ENCODE measurements at regions not wholly inside any gene's neighbourhood (a gene's known extent, or its start where the extent isn't known, plus 50 kb on each side); places are given as distances from the start of the nearest gene placed in this dataset.

DNA sequence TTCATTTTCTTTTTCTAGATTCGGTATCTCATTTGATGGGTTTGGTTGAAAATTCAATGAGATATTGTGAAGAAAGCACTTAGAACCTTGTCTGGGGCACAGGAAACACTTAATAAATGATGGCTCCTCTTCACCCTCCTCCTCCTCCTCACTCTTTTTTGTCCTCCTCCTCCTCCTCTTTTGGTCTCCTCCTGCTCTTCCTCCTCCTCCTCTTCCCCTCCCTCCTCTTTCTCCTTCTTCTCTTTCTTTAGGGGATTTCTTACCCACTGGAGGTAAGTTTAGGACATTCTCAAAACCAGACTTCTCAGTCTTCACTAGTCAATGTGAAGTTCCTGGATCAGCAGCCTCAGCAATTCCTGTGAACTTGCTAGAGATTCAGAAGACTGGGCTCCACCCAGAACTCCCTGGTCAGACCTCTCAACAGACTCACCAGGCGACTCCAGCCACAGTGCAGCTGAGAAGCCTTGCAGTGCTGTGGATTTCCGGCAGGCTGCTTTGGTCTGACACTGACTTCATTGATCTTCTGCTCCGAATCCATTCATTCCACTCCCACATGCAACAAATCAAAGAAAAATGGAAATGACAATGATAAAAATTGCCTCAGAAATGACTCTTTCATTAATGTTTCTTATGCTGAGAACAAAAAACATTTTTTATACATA, 368.6 kb upstream of the B3GAT1 start:
- TF ChIP-seq, protein P1, sequence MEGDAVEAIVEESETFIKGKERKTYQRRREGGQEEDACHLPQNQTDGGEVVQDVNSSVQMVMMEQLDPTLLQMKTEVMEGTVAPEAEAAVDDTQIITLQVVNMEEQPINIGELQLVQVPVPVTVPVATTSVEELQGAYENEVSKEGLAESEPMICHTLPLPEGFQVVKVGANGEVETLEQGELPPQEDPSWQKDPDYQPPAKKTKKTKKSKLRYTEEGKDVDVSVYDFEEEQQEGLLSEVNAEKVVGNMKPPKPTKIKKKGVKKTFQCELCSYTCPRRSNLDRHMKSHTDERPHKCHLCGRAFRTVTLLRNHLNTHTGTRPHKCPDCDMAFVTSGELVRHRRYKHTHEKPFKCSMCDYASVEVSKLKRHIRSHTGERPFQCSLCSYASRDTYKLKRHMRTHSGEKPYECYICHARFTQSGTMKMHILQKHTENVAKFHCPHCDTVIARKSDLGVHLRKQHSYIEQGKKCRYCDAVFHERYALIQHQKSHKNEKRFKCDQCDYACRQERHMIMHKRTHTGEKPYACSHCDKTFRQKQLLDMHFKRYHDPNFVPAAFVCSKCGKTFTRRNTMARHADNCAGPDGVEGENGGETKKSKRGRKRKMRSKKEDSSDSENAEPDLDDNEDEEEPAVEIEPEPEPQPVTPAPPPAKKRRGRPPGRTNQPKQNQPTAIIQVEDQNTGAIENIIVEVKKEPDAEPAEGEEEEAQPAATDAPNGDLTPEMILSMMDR (IDR thresholded peaks at IDR 0.05; ENCODE audit: control insufficient read depth, insufficient read depth, low read depth, low read length, missing control alignments) = no peak
- DNase-seq (ENCODE audit: low read depth) = no peak
- no peak overlapping the region for H3K4me3 ChIP-seq (ENCODE audit: control insufficient read depth, low read depth, low read length)

DNA sequence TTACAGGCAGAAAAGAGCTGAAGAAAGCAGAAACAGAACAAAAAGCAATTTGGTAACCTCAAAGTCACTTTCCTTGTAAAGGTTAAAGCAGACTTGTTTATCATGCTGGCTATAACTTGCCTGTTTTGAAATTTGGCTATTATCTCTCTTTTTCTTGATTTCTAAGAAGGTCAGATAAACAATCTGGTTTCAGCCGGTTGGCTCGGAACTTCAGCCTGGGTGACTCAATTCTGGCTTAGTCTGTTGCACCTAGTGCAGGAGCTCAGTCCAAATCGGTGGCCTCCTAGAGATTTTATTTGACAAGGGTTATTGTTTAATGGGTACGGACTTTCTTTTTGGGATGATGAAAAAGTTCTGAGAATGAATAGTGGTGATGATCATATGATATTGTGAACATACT, 367.1 kb upstream of the B3GAT1 start:
- no peak overlapping the region for H3K4me3 ChIP-seq (ENCODE audit: control insufficient read depth, low read depth, low read length)
- TF ChIP-seq, protein P1 (IDR thresholded peaks at IDR 0.05; ENCODE audit: control insufficient read depth, insufficient read depth, low read depth, low read length, missing control alignments) = no peak
- DNase-seq (ENCODE audit: low read depth) = no peak

DNA sequence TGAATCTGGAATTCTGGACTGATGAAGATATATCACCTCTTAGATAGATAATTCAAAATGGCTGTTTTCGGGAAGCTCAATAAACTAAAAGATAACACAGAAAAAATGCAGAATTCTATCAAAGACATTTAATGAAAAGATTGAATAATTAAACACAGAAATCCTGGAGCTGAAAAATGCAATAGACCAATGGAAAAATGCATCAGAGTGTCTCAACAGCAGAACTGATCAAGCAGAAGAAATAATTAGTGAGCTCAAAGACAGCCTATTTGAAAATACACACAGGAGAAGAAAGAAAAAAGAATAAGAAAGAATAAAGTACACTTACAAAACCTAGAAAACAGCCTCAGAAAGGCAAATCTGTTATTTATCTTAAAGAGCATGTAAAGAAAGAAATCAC, 356.4 kb upstream of the B3GAT1 start:
- no peak for DNase-seq (ENCODE audit: low read depth)
- TF ChIP-seq, protein P1 (IDR thresholded peaks at IDR 0.05; ENCODE audit: control insufficient read depth, insufficient read depth, low read depth, low read length, missing control alignments) = no peak
- no peak overlapping the region for H3K4me3 ChIP-seq (ENCODE audit: control insufficient read depth, low read depth, low read length)

DNA sequence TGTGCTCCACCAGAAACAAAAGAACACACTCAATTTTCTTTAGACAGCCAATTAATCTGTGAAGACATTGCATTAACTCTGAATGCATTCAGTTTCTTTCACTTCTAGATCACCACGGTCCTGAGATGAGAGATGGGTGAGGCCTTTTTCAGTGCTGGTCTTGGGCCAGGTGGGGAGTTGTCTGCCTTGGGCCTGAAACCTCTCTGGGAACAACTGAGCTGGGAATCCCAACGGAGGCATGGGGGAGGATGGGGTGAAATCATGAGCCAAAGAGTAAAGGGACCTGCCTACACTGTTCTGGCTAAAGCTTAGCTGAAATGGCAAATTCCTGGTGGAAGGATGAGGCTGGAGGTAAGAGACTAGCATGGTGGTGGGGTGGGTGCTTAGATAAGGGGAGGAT, 353.5 kb upstream of the B3GAT1 start:
- no peak overlapping the region for H3K4me3 ChIP-seq (ENCODE audit: control insufficient read depth, low read depth, low read length)
- no peak for DNase-seq (ENCODE audit: low read depth)
- TF ChIP-seq, protein P1 (IDR thresholded peaks at IDR 0.05; ENCODE audit: control insufficient read depth, insufficient read depth, low read depth, low read length, missing control alignments) = no peak

DNA sequence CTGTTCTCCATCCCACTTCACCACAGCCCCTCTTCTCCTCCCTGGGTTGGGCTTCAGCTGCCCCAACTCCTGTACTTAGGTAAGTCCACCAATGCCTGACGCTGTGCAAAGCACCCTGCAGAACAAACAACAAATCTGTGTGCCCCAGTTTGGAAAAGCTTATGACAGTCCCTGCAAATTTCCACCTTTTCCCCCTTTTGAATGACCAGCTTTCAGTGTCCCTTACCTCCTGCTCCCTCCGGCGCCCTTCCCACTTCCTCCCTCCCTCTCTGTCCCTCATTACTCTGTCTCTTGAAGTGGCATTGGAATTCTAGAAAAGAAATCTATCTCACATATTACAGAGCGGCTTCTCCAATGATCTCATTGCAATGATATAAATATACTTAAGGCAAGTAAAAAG, 352.9 kb upstream of the B3GAT1 start:
- TF ChIP-seq, protein P1 (IDR thresholded peaks at IDR 0.05; ENCODE audit: control insufficient read depth, insufficient read depth, low read depth, low read length, missing control alignments) = no peak
- no peak overlapping the region for H3K4me3 ChIP-seq (ENCODE audit: control insufficient read depth, low read depth, low read length)
- no peak for DNase-seq (ENCODE audit: low read depth)

DNA sequence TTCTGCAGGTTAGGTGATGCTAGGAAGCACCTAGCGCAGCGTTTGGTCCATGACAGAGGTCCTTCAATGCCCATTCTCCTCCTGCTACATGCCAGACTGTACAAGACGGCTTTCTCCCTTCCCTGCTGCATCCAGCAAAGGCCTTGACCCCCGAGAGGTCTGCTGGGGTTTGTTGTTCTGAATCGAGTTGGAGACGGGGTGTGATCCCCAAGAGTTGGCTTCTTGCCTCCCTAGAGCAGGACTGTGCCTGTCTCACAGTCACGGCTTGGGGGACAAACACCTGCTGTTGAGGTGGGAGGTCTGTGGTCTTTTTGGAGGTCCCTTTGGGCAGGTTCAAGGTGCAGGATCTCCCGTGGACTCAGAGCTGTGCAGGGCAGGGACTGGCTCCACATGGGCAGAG, 352.3 kb upstream of the B3GAT1 start:
- TF ChIP-seq, protein P1 (IDR thresholded peaks at IDR 0.05; ENCODE audit: control insufficient read depth, insufficient read depth, low read depth, low read length, missing control alignments) = no peak
- no peak overlapping the region for H3K4me3 ChIP-seq (ENCODE audit: control insufficient read depth, low read depth, low read length)
- no peak for DNase-seq (ENCODE audit: low read depth)

DNA sequence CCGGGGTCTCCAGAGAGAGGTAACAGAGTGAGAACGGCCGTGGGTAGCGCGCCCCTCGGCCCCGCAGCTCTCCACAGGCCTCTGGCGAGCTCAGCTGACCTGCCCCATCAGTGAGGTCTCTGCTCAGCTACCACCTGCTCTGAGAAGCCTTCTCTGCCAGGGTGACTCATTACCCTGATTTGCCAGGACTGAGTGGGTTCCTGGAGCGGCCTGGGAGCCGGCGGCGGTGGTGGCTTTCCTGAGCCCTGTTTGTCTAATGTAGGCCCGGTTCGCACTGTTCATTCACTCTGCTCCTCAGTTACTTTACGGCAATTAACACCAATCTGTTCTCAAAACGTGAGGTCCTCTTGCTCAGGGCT, 351.0 kb upstream of the B3GAT1 start:
- no peak overlapping the region for H3K4me3 ChIP-seq (ENCODE audit: control insufficient read depth, low read depth, low read length)
- no peak for DNase-seq (ENCODE audit: low read depth)
- TF ChIP-seq, protein P1 (IDR thresholded peaks at IDR 0.05; ENCODE audit: control insufficient read depth, insufficient read depth, low read depth, low read length, missing control alignments) = no peak

Data from AG09309 (cell line).